SK-N-SH treated with all-trans-retinoic acid at 6 μM for 48 hours (cell line): ENCODE measurements at regions not wholly inside any gene's neighbourhood (a gene's known extent, or its start where the extent isn't known, plus 50 kb on each side); places are given as distances from the start of the nearest gene placed in this dataset.
A peak's percentile ranks its signal among the peaks of the same experiment; 100 is the strongest.

Experiments used
- ATAC-seq: fragments of 200-7000 bp; cut with Tn5 transposase; 3 replicates; pipeline ENCODE4 v1.9.1; 2020; ENCODE audit warnings: mild to moderate bottlenecking, moderate library complexity
- ARNTL ChIP-seq: fragments of 450-650 bp; formaldehyde crosslinking; IDR thresholded peaks from 2 replicates; pipeline ENCODE4 v1.5.0; 2020; ENCODE audit warnings: low read depth, mild to moderate bottlenecking, moderate library complexity, borderline replicate concordance
- BACH2 ChIP-seq: fragments of 250-450 bp; sonication (Bioruptor Pico); IDR thresholded peaks from 2 replicates; pipeline ENCODE4 v1.9.0; 2021; ENCODE audit warnings: mild to moderate bottlenecking, borderline replicate concordance
- CSDC2 ChIP-seq: fragments of 250-450 bp; sonication (Bioruptor Pico); IDR thresholded peaks from 2 replicates; pipeline ENCODE4 v1.5.0; 2020; ENCODE audit warnings: mild to moderate bottlenecking, moderate library complexity
- ESRRG ChIP-seq: fragments of 250-450 bp; sonication (Bioruptor Pico); IDR thresholded peaks from 2 replicates; pipeline ENCODE4 v1.6.1; 2021; ENCODE audit warnings: mild to moderate bottlenecking
- GLIS3 ChIP-seq: fragments of 250-450 bp; sonication (Bioruptor Pico); IDR thresholded peaks from 2 replicates; pipeline ENCODE4 v1.5.0; 2020; ENCODE audit warnings: mild to moderate bottlenecking, moderate library complexity
- ISL1 ChIP-seq: fragments of 250-450 bp; sonication (Bioruptor Pico); IDR thresholded peaks from 2 replicates; pipeline ENCODE4 v2.1.2; 2022; ENCODE audit warnings: mild to moderate bottlenecking, moderate library complexity
- OSR1 ChIP-seq: fragments of 250-450 bp; sonication (Bioruptor Pico); IDR thresholded peaks from 2 replicates; pipeline ENCODE4 v1.8.0; 2022; ENCODE audit warnings: moderate library complexity, mild to moderate bottlenecking, inconsistent platforms
- PPARA ChIP-seq: fragments of 250-450 bp; sonication (Bioruptor Pico); IDR thresholded peaks from 2 replicates; pipeline ENCODE4 v1.5.0; 2020; ENCODE audit warnings: mild to moderate bottlenecking, borderline replicate concordance
- RARB ChIP-seq: fragments of 250-450 bp; sonication (Bioruptor Pico); IDR thresholded peaks from 2 replicates; pipeline ENCODE4 v1.8.0; 2021; ENCODE audit warnings: mild to moderate bottlenecking, moderate library complexity
- SNAI2 ChIP-seq: fragments of 250-450 bp; sonication (Bioruptor Pico); IDR thresholded peaks from 2 replicates; pipeline ENCODE4 v1.5.0; 2020; ENCODE audit warnings: mild to moderate bottlenecking, moderate library complexity
- TCF4 ChIP-seq: fragments of 250-450 bp; sonication (Bioruptor Pico); IDR thresholded peaks from 2 replicates; pipeline ENCODE4 v1.8.0; 2021; ENCODE audit warnings: mild to moderate bottlenecking, moderate library complexity, borderline replicate concordance
- TOX ChIP-seq: fragments of 250-450 bp; sonication (Bioruptor Pico); IDR thresholded peaks from 2 replicates; pipeline ENCODE4 v1.8.0; 2021; ENCODE audit warnings: mild to moderate bottlenecking, moderate library complexity, borderline replicate concordance
- ZC3H10 ChIP-seq: fragments of 250-450 bp; sonication (Bioruptor Pico); IDR thresholded peaks from 2 replicates; pipeline ENCODE4 v1.5.1; 2021; ENCODE audit warnings: mild to moderate bottlenecking, moderate library complexity
- ZFP3 ChIP-seq: fragments of 250-450 bp; sonication (Bioruptor Pico); IDR thresholded peaks from 2 replicates; pipeline ENCODE4 v1.5.0; 2020; ENCODE audit warnings: mild to moderate bottlenecking, moderate library complexity
- ZFP30 ChIP-seq: fragments of 450-650 bp; formaldehyde crosslinking; IDR thresholded peaks from 2 replicates; pipeline ENCODE4 v1.5.0; 2022; ENCODE audit warnings: mild to moderate bottlenecking, moderate library complexity
- ZNF565 ChIP-seq: fragments of 450-650 bp; formaldehyde crosslinking; conservative IDR thresholded peaks from 2 replicates; pipeline ENCODE4 v1.5.0; 2020; ENCODE audit warnings: low read depth, mild to moderate bottlenecking, moderate library complexity
- ZNF70 ChIP-seq: fragments of 450-650 bp; formaldehyde crosslinking; IDR thresholded peaks from 2 replicates; pipeline ENCODE4 v1.5.0; 2020; ENCODE audit warnings: mild to moderate bottlenecking, moderate library complexity
- TF ChIP-seq, protein P1 (sequence below): fragments of 250-450 bp; sonication (Bioruptor Pico); IDR thresholded peaks from 2 replicates; pipeline ENCODE4 v1.5.1; 2021; ENCODE audit warnings: mild to moderate bottlenecking, moderate library complexity
- TF ChIP-seq, protein P2 (sequence below): fragments of 250-450 bp; sonication (Bioruptor Pico); IDR thresholded peaks from 2 replicates; pipeline ENCODE4 v1.5.1; 2020; ENCODE audit warnings: low read depth, mild to moderate bottlenecking, moderate library complexity
- TF ChIP-seq, protein P3 (sequence below): fragments of 250-450 bp; sonication (Bioruptor Pico); IDR thresholded peaks from 2 replicates; pipeline ENCODE4 v1.5.0; 2020; ENCODE audit warnings: mild to moderate bottlenecking, moderate library complexity

DNA sequence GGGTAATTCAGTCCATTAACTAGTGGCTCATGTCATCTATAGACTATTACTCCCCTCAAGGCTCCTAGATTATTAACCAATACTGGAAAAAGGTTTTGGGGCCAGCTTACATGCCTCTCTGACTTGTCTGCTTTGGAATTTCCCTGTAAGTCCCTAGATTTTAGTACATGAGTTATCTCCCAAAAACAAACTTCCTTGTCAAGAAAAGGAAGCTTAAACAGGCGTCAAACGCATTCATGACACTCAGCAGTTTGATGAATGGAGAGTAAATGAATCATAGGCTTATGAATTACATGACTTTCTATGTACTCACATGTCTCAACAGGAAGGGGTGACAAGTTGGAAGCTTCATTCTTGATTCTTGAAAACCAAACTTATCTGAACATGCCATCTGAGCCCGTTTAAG, 70.8 kb downstream of the BLID start:
- TF ChIP-seq OSR1 (CRISPR knock-in tag) (no peak), ZFP3 (CRISPR knock-in tag) (no peak), TOX (CRISPR knock-in tag) (no peak), RARB (no peak), ZFP30 (CRISPR knock-in tag) (no peak), ZC3H10 (CRISPR knock-in tag) (no peak), SNAI2 (no peak), GLIS3 (CRISPR knock-in tag) (no peak)
- TF ChIP-seq, protein P1, sequence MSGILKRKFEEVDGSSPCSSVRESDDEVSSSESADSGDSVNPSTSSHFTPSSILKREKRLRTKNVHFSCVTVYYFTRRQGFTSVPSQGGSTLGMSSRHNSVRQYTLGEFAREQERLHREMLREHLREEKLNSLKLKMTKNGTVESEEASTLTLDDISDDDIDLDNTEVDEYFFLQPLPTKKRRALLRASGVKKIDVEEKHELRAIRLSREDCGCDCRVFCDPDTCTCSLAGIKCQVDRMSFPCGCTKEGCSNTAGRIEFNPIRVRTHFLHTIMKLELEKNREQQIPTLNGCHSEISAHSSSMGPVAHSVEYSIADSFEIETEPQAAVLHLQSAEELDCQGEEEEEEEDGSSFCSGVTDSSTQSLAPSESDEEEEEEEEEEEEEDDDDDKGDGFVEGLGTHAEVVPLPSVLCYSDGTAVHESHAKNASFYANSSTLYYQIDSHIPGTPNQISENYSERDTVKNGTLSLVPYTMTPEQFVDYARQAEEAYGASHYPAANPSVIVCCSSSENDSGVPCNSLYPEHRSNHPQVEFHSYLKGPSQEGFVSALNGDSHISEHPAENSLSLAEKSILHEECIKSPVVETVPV (CRISPR knock-in tag) = no peak

DNA sequence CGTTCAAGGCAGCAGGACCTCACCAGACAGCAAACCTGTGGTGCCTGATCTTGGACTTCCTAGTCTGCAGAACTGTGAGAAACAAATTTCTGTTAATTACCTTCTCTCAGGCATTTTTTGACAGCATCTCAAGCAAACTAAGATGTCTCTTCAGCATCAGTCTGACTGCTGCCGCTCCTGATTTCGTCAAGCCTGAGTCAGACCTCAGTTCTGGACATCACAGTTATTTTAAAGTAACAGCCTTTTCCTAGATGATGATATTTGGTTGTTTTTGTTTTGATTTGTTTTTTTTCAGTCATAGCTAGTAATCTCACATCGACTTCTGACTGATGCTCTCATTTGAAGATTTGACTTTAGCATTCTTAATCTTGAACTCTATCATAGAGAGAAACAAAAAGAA, 71.9 kb downstream of the BLID start:
- peak; percentile 19; the same call in 1 of the 3 replicates for ATAC-seq
- no peak for TF ChIP-seq ESRRG (CRISPR knock-in tag)
- no peak for TF ChIP-seq ARNTL (CRISPR knock-in tag)

More for the DNA sequence above, 70.8 kb downstream of the BLID start:
- ATAC-seq = peak; percentile 53

DNA sequence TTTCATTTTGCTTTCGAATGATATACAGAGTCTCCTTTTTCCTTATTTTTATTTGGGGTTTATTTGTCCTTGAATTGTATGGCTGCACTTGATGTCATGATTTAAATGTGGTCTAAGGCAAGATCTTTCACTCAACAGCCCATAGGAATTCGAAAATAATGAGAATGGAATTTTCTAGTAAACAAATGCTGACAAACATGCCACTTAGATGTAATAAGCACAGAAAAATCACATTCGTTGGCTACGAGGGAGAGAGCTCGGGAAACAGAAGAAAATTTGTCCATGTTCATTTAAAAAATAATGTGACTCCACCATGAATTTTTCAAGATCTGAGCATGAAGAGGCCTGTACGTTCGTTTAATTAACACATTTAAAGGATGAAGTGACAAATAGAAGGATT, 73.0 kb downstream of the BLID start:
- ATAC-seq = no peak
- TF ChIP-seq ZNF565 (CRISPR knock-in tag) = no peak
- TF ChIP-seq OSR1 (CRISPR knock-in tag) = no peak
- TF ChIP-seq TCF4 (CRISPR knock-in tag) = no peak
- no peak for TF ChIP-seq BACH2
- no peak for TF ChIP-seq GLIS3 (CRISPR knock-in tag)
- TF ChIP-seq, protein P1 (CRISPR knock-in tag) = no peak

DNA sequence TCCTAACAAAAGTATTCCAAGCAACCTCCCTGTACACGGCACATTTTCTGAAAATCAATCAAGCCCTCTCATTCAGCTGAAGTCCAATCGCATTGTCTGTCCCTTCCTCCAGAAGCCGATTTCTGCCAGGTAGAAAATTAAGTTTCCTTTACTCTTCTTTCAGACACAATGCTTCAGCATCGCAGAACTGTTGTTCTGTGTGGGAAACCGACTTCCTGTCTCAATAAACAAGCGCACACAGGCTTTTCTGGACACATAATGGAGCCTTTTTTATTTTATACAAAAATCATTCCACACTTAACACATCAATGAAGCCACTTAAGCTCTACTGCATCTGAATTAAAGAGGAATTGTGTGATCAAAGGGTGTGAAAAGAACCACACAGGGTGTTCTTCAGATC, 75.6 kb downstream of the BLID start:
- TF ChIP-seq ZNF565 (CRISPR knock-in tag) (no peak), PPARA (CRISPR knock-in tag) (no peak), ZFP30 (CRISPR knock-in tag) (no peak), ZNF70 (CRISPR knock-in tag) (no peak), ESRRG (CRISPR knock-in tag) (no peak), SNAI2 (no peak), ISL1 (CRISPR knock-in tag) (no peak), BACH2 (no peak), RARB (no peak)
- TF ChIP-seq, protein P1 (CRISPR knock-in tag) = no peak

DNA sequence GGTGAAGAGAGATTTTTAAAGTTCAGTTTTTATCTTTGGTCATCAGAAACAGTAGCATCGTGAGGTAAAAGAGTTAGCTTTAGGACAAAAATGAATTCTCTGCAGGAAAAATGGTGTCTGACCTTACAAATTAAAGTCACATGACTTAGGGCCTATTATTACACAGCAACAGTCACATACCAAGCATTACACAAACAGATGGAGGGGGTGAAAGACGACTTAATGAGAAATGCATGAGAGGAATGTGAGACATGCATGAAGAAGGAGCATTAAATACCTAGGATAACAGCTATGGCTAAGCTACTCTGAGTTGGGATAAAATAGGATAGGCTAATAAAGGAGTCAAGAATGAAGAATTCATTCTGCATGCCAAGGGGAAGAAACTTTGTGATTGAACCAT, 77.5 kb downstream of the BLID start:
- no peak for TF ChIP-seq ARNTL (CRISPR knock-in tag)
- no peak for TF ChIP-seq PPARA (CRISPR knock-in tag)
- no peak for TF ChIP-seq TOX (CRISPR knock-in tag)
- TF ChIP-seq, protein P2, sequence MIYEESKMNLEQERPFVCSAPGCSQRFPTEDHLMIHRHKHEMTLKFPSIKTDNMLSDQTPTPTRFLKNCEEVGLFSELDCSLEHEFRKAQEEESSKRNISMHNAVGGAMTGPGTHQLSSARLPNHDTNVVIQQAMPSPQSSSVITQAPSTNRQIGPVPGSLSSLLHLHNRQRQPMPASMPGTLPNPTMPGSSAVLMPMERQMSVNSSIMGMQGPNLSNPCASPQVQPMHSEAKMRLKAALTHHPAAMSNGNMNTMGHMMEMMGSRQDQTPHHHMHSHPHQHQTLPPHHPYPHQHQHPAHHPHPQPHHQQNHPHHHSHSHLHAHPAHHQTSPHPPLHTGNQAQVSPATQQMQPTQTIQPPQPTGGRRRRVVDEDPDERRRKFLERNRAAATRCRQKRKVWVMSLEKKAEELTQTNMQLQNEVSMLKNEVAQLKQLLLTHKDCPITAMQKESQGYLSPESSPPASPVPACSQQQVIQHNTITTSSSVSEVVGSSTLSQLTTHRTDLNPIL (CRISPR knock-in tag) = peak; percentile 81
- TF ChIP-seq, protein P3, sequence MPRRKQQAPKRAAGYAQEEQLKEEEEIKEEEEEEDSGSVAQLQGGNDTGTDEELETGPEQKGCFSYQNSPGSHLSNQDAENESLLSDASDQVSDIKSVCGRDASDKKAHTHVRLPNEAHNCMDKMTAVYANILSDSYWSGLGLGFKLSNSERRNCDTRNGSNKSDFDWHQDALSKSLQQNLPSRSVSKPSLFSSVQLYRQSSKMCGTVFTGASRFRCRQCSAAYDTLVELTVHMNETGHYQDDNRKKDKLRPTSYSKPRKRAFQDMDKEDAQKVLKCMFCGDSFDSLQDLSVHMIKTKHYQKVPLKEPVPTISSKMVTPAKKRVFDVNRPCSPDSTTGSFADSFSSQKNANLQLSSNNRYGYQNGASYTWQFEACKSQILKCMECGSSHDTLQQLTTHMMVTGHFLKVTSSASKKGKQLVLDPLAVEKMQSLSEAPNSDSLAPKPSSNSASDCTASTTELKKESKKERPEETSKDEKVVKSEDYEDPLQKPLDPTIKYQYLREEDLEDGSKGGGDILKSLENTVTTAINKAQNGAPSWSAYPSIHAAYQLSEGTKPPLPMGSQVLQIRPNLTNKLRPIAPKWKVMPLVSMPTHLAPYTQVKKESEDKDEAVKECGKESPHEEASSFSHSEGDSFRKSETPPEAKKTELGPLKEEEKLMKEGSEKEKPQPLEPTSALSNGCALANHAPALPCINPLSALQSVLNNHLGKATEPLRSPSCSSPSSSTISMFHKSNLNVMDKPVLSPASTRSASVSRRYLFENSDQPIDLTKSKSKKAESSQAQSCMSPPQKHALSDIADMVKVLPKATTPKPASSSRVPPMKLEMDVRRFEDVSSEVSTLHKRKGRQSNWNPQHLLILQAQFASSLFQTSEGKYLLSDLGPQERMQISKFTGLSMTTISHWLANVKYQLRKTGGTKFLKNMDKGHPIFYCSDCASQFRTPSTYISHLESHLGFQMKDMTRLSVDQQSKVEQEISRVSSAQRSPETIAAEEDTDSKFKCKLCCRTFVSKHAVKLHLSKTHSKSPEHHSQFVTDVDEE (CRISPR knock-in tag) = no peak
- TF ChIP-seq ZNF565 (CRISPR knock-in tag) = no peak
- TF ChIP-seq ISL1 (CRISPR knock-in tag) = peak; percentile 63
- peak; percentile 47; the same call in 1 of the 2 replicates for TF ChIP-seq ZFP3 (CRISPR knock-in tag)
- TF ChIP-seq CSDC2 (CRISPR knock-in tag) = peak; percentile 13; the same call in 1 of the 2 replicates
- TF ChIP-seq, all 23 proteins: peak for 4
- peak; percentile 88 for ATAC-seq

More for the DNA sequence above, 75.6 kb downstream of the BLID start:
- no peak for ATAC-seq
